Esophagus squamous epithelium (tissue), 4 donors: ENCODE measurements at regions not wholly inside any gene's neighbourhood (a gene's known extent, or its start where the extent isn't known, plus 50 kb on each side); places are given as distances from the start of the nearest gene placed in this dataset.

Experiments used
- CTCF ChIP-seq, 6 experiments: fragments of 450-650 bp in 4 of 6; fragments of 200-600 bp in 2 of 6; sonication (generic) in 2 of 6; IDR thresholded peaks; one replicate each; pipeline ENCODE4 v1.5.1; 2016 to 2019; ENCODE audit warnings: antibody characterized with exemption in 6 of 6, mild to moderate bottlenecking in 4 of 6, moderate library complexity in 4 of 6
- POLR2A ChIP-seq, 4 donors: fragments of 450-650 bp; IDR thresholded peaks; one replicate each; pipeline ENCODE4 v1.6.1; 2017; ENCODE audit warnings: antibody characterized with exemption in 4 of 4, mild to moderate bottlenecking in 4 of 4, moderate library complexity in 3 of 4

GRCh38 chr5:110900829-110901228 lies 162.0 kb downstream of the SLC25A46 start:
- no peak for TF ChIP-seq CTCF (IDR thresholded peaks at IDR 0.05)
- TF ChIP-seq POLR2A (IDR thresholded peaks at IDR 0.05), result no peak
